Osteoblast (primary cell): ENCODE measurements at regions not wholly inside any gene's neighbourhood (a gene's known extent, or its start where the extent isn't known, plus 50 kb on each side); places are given as distances from the start of the nearest gene placed in this dataset.

Experiments
- DNase-seq: peaks from one replicate; pipeline ENCODE4 v3.0.0; 2011; ENCODE audit warnings: low spot score, mixed read lengths; ENCODE audit not compliant: insufficient read length; ENCODE audit errors: missing footprints
- H2AFZ ChIP-seq: 2 replicates; pipeline ENCODE4 v1.6.0; 2011; ENCODE audit warnings: mild to moderate bottlenecking, low read length
- H3K27ac ChIP-seq: 2 replicates; pipeline ENCODE4 v1.5.1; 2011; ENCODE audit warnings: mild to moderate bottlenecking, low read depth, low read length, moderate library complexity
- H3K27me3 ChIP-seq: 2 replicates; pipeline ENCODE4 v1.6.0; 2012; ENCODE audit warnings: mild to moderate bottlenecking, control low read depth, inconsistent platforms, low read length, moderate library complexity; ENCODE audit not compliant: insufficient read depth
- H3K36me3 ChIP-seq: 2 replicates; pipeline ENCODE4 v1.5.1; 2011; ENCODE audit warnings: mild to moderate bottlenecking, low read length, control low read depth, moderate library complexity; ENCODE audit not compliant: insufficient read depth
- H3K4me1 ChIP-seq: 2 replicates; pipeline ENCODE4 v1.5.1; 2011; ENCODE audit warnings: mild to moderate bottlenecking, low read length, control low read depth, moderate library complexity; ENCODE audit not compliant: insufficient read depth
- H3K4me2 ChIP-seq: 2 replicates; pipeline ENCODE4 v1.6.0; 2011; ENCODE audit warnings: mild to moderate bottlenecking, low read length; ENCODE audit not compliant: insufficient read depth
- H3K4me3 ChIP-seq: fragments of 200-600 bp; sonication (generic); 3 replicates; pipeline ENCODE4 v1.5.1; 2012; ENCODE audit warnings: mild to moderate bottlenecking, low read length, inconsistent platforms; ENCODE audit not compliant: insufficient read depth
- H3K79me2 ChIP-seq: 2 replicates; pipeline ENCODE4 v1.6.0; 2012; ENCODE audit warnings: mild to moderate bottlenecking, low read length, control low read depth, inconsistent platforms; ENCODE audit not compliant: insufficient read depth
- H3K9me3 ChIP-seq: 2 replicates; pipeline ENCODE4 v1.5.1; 2011; ENCODE audit warnings: low read depth, low read length, control low read depth
- H4K20me1 ChIP-seq: 2 replicates; pipeline ENCODE4 v1.6.0; 2012; ENCODE audit warnings: mild to moderate bottlenecking, low read length, control low read depth; ENCODE audit not compliant: insufficient read depth
- TF ChIP-seq, protein P1 (sequence below): IDR thresholded peaks from 2 replicates; pipeline ENCODE4 v1.5.1; 2011; ENCODE audit warnings: mild to moderate bottlenecking, low read depth, low read length, moderate library complexity; ENCODE audit errors: extremely low read depth

DNA sequence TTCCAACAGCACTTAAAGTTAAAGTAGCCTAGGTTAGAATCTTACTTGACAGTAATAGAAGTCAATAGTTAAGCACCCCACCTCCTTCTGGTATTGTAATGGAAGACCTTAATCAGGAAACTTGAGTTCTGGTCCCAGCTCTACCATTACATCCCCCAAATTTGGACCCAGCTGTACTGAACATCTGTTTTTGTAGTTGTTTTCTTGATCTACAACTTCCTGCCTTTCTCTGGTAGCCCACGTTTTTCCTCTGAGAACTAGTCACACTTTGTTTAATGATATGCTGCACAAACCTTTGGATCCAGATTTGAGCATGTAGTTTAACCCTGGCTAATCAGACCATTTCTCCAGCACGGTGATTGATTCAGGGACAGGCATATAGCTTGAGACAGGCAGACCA, 505.0 kb downstream of the HS3ST4 start:
- DNase-seq, result no peak
- TF ChIP-seq, protein P1, sequence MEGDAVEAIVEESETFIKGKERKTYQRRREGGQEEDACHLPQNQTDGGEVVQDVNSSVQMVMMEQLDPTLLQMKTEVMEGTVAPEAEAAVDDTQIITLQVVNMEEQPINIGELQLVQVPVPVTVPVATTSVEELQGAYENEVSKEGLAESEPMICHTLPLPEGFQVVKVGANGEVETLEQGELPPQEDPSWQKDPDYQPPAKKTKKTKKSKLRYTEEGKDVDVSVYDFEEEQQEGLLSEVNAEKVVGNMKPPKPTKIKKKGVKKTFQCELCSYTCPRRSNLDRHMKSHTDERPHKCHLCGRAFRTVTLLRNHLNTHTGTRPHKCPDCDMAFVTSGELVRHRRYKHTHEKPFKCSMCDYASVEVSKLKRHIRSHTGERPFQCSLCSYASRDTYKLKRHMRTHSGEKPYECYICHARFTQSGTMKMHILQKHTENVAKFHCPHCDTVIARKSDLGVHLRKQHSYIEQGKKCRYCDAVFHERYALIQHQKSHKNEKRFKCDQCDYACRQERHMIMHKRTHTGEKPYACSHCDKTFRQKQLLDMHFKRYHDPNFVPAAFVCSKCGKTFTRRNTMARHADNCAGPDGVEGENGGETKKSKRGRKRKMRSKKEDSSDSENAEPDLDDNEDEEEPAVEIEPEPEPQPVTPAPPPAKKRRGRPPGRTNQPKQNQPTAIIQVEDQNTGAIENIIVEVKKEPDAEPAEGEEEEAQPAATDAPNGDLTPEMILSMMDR, result no peak
- no peaks in the 10 kb centered on the region for H3K4me1 ChIP-seq
- H3K36me3 ChIP-seq, result no peaks in the 10 kb centered on the region
- no peaks in the 10 kb centered on the region for H3K27me3 ChIP-seq
- no peak overlapping the region for H3K4me2 ChIP-seq
- no peaks in the 10 kb centered on the region for H4K20me1 ChIP-seq
- no peak overlapping the region for H2AFZ ChIP-seq
- H3K27ac ChIP-seq, result no peak overlapping the region
- H3K79me2 ChIP-seq, result no peaks in the 10 kb centered on the region
- H3K4me3 ChIP-seq, result no peak overlapping the region
- H3K9me3 ChIP-seq, result no peaks in the 10 kb centered on the region

DNA sequence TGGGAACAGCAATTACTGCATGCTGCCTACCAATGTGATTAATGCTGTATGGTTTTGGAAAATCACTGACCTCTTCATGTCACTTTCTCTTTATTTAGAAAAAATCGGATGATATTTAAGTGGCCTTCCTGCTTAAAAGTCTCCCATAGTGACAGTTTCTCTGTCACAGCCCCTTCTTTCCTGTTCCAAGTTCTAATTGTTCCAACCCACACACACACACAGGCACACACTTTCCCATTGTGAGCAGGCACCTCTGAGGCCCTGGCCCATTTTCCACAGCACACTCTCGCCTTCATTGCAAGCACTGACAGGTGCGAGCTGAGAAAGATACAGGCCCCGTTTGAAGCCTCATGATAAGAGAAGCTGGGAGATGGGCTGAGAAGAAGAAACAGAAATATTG, 505.9 kb downstream of the HS3ST4 start:
- Histone ChIP-seq H4K20me1 (no peaks in the 10 kb centered on the region), H3K36me3 (no peaks in the 10 kb centered on the region), H3K27me3 (no peaks in the 10 kb centered on the region), H3K27ac (no peak overlapping the region), H3K9me3 (no peaks in the 10 kb centered on the region), H3K4me1 (no peaks in the 10 kb centered on the region), H3K4me3 (no peak overlapping the region), H3K79me2 (no peaks in the 10 kb centered on the region), H2AFZ (no peak overlapping the region), H3K4me2 (no peak overlapping the region)
- no peak for DNase-seq
- TF ChIP-seq, protein P1, result no peak

DNA sequence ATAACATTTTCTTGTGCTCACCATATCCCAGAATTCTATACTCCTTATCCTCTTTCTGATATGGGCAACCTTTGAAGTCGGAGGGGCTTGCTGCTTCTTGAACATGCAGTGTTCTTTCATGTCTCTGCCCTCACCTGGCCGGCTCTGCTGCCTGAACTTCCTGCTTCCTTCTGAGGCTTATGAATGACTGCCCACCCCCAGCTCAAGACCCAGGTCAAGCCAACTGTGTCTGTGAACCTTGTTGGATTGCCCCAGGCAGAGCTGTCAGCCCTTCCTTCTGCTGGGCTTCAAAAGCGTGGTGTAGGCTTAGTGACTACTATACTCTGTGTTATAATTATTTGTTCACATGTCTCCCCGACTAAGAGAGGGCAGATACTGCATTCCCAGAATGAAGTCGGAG, 506.5 kb downstream of the HS3ST4 start:
- Histone ChIP-seq H2AFZ (no peak overlapping the region), H3K4me2 (no peak overlapping the region), H3K27me3 (no peaks in the 10 kb centered on the region), H4K20me1 (no peaks in the 10 kb centered on the region), H3K79me2 (no peaks in the 10 kb centered on the region), H3K27ac (no peak overlapping the region), H3K9me3 (no peaks in the 10 kb centered on the region), H3K4me1 (no peaks in the 10 kb centered on the region), H3K36me3 (no peaks in the 10 kb centered on the region), H3K4me3 (no peak overlapping the region)
- DNase-seq, result no peak
- TF ChIP-seq, protein P1, result no peak

DNA sequence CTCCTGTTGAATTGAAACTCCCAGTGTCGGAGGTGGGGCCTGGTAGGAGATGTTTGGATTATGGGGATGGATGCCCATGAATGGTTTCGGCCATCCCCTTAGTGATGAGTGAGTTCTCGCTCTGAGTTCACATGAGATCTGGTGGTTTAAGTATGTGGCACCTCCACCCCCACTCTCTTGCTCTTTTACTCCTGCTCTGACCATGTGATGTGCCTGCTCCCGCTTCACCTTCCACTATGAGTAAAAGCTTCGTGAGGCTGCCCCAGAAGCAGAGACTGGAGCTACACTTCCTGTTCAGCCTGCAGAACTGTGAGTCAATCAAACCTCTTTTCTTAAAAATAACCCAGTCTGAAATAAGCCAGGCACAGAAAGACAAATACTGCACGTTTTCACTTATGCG, 512.4 kb downstream of the HS3ST4 start:
- no peak overlapping the region for H3K27ac ChIP-seq
- H3K36me3 ChIP-seq, result no peaks in the 10 kb centered on the region
- no peaks in the 10 kb centered on the region for H3K79me2 ChIP-seq
- no peak for DNase-seq
- H4K20me1 ChIP-seq, result no peaks in the 10 kb centered on the region
- no peaks in the 10 kb centered on the region for H3K9me3 ChIP-seq
- no peak overlapping the region for H3K4me3 ChIP-seq
- no peak overlapping the region for H2AFZ ChIP-seq
- no peaks in the 10 kb centered on the region for H3K27me3 ChIP-seq
- TF ChIP-seq, protein P1, result no peak
- no peaks in the 10 kb centered on the region for H3K4me1 ChIP-seq
- H3K4me2 ChIP-seq, result no peak overlapping the region
